ENCODE measurements at regions not wholly inside any gene's neighbourhood (a gene's known extent, or its start where the extent isn't known, plus 50 kb on each side); places are given as distances from the start of the nearest gene placed in this dataset.
A peak's percentile ranks its signal among the peaks of the same experiment; 100 is the strongest.

DNA sequence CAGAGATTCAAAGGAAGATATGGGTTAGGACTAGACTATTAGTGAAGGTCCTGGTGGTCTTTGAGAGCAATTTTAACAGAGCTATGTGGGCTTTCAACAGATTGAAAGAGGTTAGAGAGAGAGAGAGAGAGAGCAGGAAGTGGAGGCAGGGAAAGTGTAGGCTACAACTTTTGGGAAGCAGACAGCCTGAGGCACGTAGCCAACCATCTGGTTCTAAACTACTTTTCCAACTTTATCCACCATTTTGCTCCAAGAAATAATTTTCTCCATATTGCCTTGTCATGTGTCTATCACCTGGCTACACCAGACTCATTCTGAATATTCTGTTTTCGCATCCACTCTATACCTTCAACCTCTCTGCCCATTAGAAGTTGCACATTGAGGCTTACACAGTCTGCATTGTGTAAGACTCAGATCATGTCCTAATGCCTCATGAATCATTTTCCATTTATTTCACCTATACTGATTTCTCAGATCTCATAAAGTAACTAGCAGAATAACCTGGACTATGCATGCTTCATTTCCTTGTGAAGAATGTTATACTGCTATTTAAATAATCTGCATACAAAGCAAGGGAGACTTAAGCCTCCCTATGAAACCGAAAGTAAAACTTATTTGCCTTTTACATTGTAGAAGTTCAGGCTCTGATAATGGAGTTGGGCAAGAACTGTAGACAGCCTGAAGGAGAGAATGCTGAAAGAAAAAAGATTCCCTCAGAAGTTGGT lies 235.6 kb downstream of the ELAVL2 start:
- BruUV-seq (replicated peaks): no TSS peak
- ChIA-PET CTCF (no interaction called here), POLR2A (no interaction called here)
- no peak overlapping the region for H3K4me3 Mint-ChIP-seq (ENCODE audit: unreplicated experiment)
- peaks cover 16% of the 10 kb centered on the region for H3K4me1 Mint-ChIP-seq (ENCODE audit: insufficient read depth, unreplicated experiment)
- H3K9me3 Mint-ChIP-seq (ENCODE audit: unreplicated experiment): no peaks in the 10 kb centered on the region
- peak; percentile 30 for DNase-seq (ENCODE audit: unreplicated experiment)
- H3K27me3 Mint-ChIP-seq (ENCODE audit: insufficient read depth, unreplicated experiment): no peaks in the 10 kb centered on the region
- intact Hi-C loops (cut with micrococcal nuclease): no loop called here
- TF ChIP-seq, protein P1, sequence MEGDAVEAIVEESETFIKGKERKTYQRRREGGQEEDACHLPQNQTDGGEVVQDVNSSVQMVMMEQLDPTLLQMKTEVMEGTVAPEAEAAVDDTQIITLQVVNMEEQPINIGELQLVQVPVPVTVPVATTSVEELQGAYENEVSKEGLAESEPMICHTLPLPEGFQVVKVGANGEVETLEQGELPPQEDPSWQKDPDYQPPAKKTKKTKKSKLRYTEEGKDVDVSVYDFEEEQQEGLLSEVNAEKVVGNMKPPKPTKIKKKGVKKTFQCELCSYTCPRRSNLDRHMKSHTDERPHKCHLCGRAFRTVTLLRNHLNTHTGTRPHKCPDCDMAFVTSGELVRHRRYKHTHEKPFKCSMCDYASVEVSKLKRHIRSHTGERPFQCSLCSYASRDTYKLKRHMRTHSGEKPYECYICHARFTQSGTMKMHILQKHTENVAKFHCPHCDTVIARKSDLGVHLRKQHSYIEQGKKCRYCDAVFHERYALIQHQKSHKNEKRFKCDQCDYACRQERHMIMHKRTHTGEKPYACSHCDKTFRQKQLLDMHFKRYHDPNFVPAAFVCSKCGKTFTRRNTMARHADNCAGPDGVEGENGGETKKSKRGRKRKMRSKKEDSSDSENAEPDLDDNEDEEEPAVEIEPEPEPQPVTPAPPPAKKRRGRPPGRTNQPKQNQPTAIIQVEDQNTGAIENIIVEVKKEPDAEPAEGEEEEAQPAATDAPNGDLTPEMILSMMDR (IDR thresholded peaks at IDR 0.05; ENCODE audit: unreplicated experiment): no peak
- no peak overlapping the region for H3K27ac Mint-ChIP-seq (ENCODE audit: low read depth, unreplicated experiment)
- no peaks in the 10 kb centered on the region for H3K36me3 Mint-ChIP-seq (ENCODE audit: insufficient read depth, unreplicated experiment)

DNA sequence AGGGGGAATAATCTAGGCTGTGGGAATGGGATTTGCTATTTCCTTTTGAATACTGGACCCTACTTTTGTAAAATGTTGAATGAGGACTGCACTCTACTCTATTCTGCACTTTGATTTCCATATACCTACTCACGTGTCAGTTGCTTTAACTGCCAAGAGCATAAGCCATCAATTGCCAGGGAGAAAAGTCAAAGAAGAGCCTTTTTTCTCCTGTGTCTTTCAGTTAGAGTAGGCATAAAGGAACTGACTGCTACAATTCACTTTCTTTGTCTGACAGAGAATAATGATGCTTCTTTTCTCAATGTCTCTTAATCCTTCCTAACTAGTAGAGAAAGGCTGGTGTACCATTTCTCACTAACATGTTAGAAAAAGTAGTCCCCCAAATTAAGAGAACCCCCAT lies 231.6 kb downstream of the ELAVL2 start:
- no TSS peak for BruUV-seq (replicated peaks)
- TF ChIP-seq, protein P1 (IDR thresholded peaks at IDR 0.05; ENCODE audit: unreplicated experiment): no peak
- DNase-seq (ENCODE audit: unreplicated experiment): no peak
- H3K27ac Mint-ChIP-seq (ENCODE audit: low read depth, unreplicated experiment): no peak overlapping the region
- no peaks in the 10 kb centered on the region for H3K27me3 Mint-ChIP-seq (ENCODE audit: insufficient read depth, unreplicated experiment)
- no peaks in the 10 kb centered on the region for H3K36me3 Mint-ChIP-seq (ENCODE audit: insufficient read depth, unreplicated experiment)
- peaks cover 16% of the 10 kb centered on the region for H3K4me1 Mint-ChIP-seq (ENCODE audit: insufficient read depth, unreplicated experiment)
- ChIA-PET POLR2A (no interaction called here), CTCF (no interaction called here)
- intact Hi-C loops (cut with micrococcal nuclease): no loop called here
- no peak overlapping the region for H3K4me3 Mint-ChIP-seq (ENCODE audit: unreplicated experiment)
- no peaks in the 10 kb centered on the region for H3K9me3 Mint-ChIP-seq (ENCODE audit: unreplicated experiment)

DNA sequence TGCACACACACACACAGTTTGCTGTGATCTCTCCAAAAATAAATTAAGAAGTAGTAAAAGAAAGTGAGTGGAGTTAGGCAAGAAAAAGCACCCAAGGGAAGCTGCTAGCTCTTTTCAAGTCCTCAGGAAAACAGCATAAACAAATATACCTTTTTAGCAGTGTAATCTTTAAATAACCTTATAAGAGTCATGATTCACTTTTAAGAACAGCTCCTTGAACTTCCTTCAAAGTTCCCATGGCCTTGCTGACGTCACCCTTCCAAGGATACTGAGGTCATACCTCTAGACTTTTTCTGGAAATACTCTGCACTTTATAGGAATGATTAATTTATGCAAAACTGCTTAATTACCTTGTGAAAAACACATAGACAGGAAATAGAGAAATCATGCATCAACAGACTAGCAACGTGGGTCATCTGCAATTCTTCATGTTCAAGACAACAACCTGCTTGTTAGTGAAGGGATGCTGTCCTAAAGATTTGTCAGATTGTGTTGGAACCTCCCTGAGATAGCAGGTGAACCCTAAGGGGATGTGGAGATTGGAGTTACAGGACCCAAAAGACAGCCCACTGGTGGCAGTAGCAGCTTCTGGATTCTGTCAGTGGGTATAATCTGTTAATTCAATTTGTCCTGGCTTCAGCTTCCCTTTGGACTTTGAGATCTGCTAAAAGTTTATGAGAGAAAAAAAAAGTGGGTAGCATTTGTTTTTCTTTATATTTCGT lies 229.0 kb downstream of the ELAVL2 start:
- ChIA-PET POLR2A (no interaction called here), CTCF (interaction anchor here (0.6 kb wide), 1 partner anchor 288 kb away, joined by 4 read pairs; no protein-coding TSS in a partner anchor)
- DNase-seq (ENCODE audit: unreplicated experiment): no peak
- intact Hi-C loops (cut with micrococcal nuclease): no loop called here
- Mint-ChIP-seq H3K27me3 (ENCODE audit: insufficient read depth, unreplicated experiment) (no peaks in the 10 kb centered on the region), H3K9me3 (ENCODE audit: unreplicated experiment) (no peaks in the 10 kb centered on the region), H3K4me3 (ENCODE audit: unreplicated experiment) (no peak overlapping the region), H3K27ac (ENCODE audit: low read depth, unreplicated experiment) (no peak overlapping the region), H3K36me3 (ENCODE audit: insufficient read depth, unreplicated experiment) (no peaks in the 10 kb centered on the region), H3K4me1 (ENCODE audit: insufficient read depth, unreplicated experiment) (no peaks in the 10 kb centered on the region)
- BruUV-seq (replicated peaks): no TSS peak
- TF ChIP-seq, protein P1 (IDR thresholded peaks at IDR 0.05; ENCODE audit: unreplicated experiment): no peak

DNA sequence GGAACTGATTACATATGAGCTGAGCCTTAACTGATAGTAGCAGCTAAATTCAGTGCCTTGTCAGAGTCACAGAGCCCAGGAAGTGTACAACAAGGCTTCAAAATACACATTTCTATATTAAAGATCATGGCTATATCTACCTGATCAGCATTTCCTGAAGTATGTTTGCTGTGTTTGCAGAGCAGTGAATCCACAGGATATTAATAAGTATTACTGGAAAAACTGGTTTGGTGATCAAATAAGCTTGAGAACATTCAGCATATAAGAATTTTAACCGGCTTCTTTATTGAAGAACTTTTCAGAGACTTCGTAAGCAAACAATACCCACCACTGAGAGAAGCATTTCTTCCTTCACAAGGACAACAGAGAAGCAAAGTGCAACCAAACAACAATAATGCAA lies 227.0 kb downstream of the ELAVL2 start:
- BruUV-seq (replicated peaks): no TSS peak
- Mint-ChIP-seq H3K4me3 (ENCODE audit: unreplicated experiment) (no peak overlapping the region), H3K36me3 (ENCODE audit: insufficient read depth, unreplicated experiment) (peaks cover 2% of the 10 kb centered on the region), H3K9me3 (ENCODE audit: unreplicated experiment) (no peaks in the 10 kb centered on the region), H3K4me1 (ENCODE audit: insufficient read depth, unreplicated experiment) (no peaks in the 10 kb centered on the region), H3K27me3 (ENCODE audit: insufficient read depth, unreplicated experiment) (no peaks in the 10 kb centered on the region), H3K27ac (ENCODE audit: low read depth, unreplicated experiment) (no peak overlapping the region)
- ChIA-PET CTCF (no interaction called here), POLR2A (no interaction called here)
- intact Hi-C loops (cut with micrococcal nuclease): no loop called here
- TF ChIP-seq, protein P1 (IDR thresholded peaks at IDR 0.05; ENCODE audit: unreplicated experiment): no peak
- no peak for DNase-seq (ENCODE audit: unreplicated experiment)
